Colonic mucosa (tissue), 4 donors: ENCODE measurements at regions not wholly inside any gene's neighbourhood (a gene's known extent, or its start where the extent isn't known, plus 50 kb on each side); places are given as distances from the start of the nearest gene placed in this dataset.
"Not testable (repeated sequence)": the region's sequence is repeated elsewhere in the genome, so short reads cannot be mapped to it uniquely, and the experiment has no call there.

Experiments
- DNase-seq: peaks from one replicate; pipeline ENCODE4 v3.0.0-alpha.2; 2020
- H3K27ac ChIP-seq: fragments of 200-600 bp; one replicate; pipeline ENCODE4 v1.8.0; 2021
- H3K27me3 ChIP-seq: fragments of 200-600 bp; one replicate; pipeline ENCODE4 v1.8.0; 2021
- H3K36me3 ChIP-seq: fragments of 200-600 bp; one replicate; pipeline ENCODE4 v1.8.0; 2021
- H3K4me1 ChIP-seq: fragments of 200-600 bp; one replicate; pipeline ENCODE4 v1.8.0; 2021; ENCODE audit warnings: mild to moderate bottlenecking
- H3K4me3 ChIP-seq: fragments of 200-600 bp; one replicate; pipeline ENCODE4 v1.8.0; 2021
- H3K9ac ChIP-seq, 2 donors: one replicate each; pipeline ENCODE4 v1.7.0; 2013; ENCODE audit warnings: control low read depth in 2 of 2, low read depth in 2 of 2, low read length in 2 of 2
- H3K9me3 ChIP-seq: fragments of 200-600 bp; one replicate; pipeline ENCODE4 v1.8.0; 2021
- CTCF ChIP-seq: fragments of 200-600 bp; IDR thresholded peaks from one replicate; pipeline ENCODE4 v1.8.0; 2022; ENCODE audit warnings: antibody characterized with exemption, mild to moderate bottlenecking
- intact Hi-C: fragments of 100-400 bp; cut with DNase I; formaldehyde crosslinking; loops from one replicate; pipeline ENCODE4 v1.14.1; 2022
- donor health status: healthy.
- donor health status: DM: no; HTN: no; CAD: no.
- donor health status: DM: no; HTN: no; CAD: no.

GRCh38 chr17:20387549-20387948 is 79.8 kb downstream of the LGALS9B start:
- H3K27me3 ChIP-seq, H3K4me3 ChIP-seq, H3K4me1 ChIP-seq, intact Hi-C loops, H3K27ac ChIP-seq, H3K9ac ChIP-seq, H3K36me3 ChIP-seq, H3K9me3 ChIP-seq, DNase-seq: not testable (repeated sequence)

GRCh38 chr17:20381358-20382300 is 85.7 kb downstream of the LGALS9B start:
- H3K27me3 ChIP-seq, H3K9me3 ChIP-seq, intact Hi-C loops, H3K4me3 ChIP-seq, H3K36me3 ChIP-seq, H3K4me1 ChIP-seq, H3K27ac ChIP-seq, H3K9ac ChIP-seq: not testable (repeated sequence)
- TF ChIP-seq CTCF: peak; percentile 57
- peak; percentile 19 for DNase-seq

- H3K9me3 ChIP-seq, H3K27me3 ChIP-seq, H3K36me3 ChIP-seq, H3K4me1 ChIP-seq, H3K27ac ChIP-seq, H3K4me3 ChIP-seq, DNase-seq, H3K9ac ChIP-seq, intact Hi-C loops: not testable (repeated sequence)
Measured at GRCh38 chr17:20380625-20381024, 86.7 kb downstream of the LGALS9B start.

- H3K9ac ChIP-seq, intact Hi-C loops: not testable (repeated sequence)
Measured at GRCh38 chr17:20379251-20379650, 88.1 kb downstream of the LGALS9B start.

GRCh38 chr17:20376642-20377041 is 90.7 kb downstream of the LGALS9B start:
- intact Hi-C loops, H3K27ac ChIP-seq, H3K9me3 ChIP-seq, H3K36me3 ChIP-seq, H3K4me1 ChIP-seq, H3K27me3 ChIP-seq, H3K9ac ChIP-seq, DNase-seq, H3K4me3 ChIP-seq: not testable (repeated sequence)

More at GRCh38 chr17:20379251-20379650, 88.1 kb downstream of the LGALS9B start:
- DNase-seq, H3K4me3 ChIP-seq, H3K27ac ChIP-seq, H3K27me3 ChIP-seq, H3K9me3 ChIP-seq, H3K4me1 ChIP-seq, H3K36me3 ChIP-seq: not testable (repeated sequence)

- H3K27ac ChIP-seq, H3K27me3 ChIP-seq, intact Hi-C loops, H3K9ac ChIP-seq, H3K9me3 ChIP-seq, H3K36me3 ChIP-seq, H3K4me3 ChIP-seq, DNase-seq, H3K4me1 ChIP-seq: not testable (repeated sequence)
Measured at GRCh38 chr17:20375745-20376144, 91.6 kb downstream of the LGALS9B start.
